Ammon's horn (tissue), 1 donor: ENCODE measurements at regions not wholly inside any gene's neighbourhood (a gene's known extent, or its start where the extent isn't known, plus 50 kb on each side); places are given as distances from the start of the nearest gene placed in this dataset.

Experiments used
- DNase-seq: peaks from one replicate; pipeline ENCODE4 v3.0.0-alpha.2; 2016; ENCODE audit warnings: low spot score

DNA sequence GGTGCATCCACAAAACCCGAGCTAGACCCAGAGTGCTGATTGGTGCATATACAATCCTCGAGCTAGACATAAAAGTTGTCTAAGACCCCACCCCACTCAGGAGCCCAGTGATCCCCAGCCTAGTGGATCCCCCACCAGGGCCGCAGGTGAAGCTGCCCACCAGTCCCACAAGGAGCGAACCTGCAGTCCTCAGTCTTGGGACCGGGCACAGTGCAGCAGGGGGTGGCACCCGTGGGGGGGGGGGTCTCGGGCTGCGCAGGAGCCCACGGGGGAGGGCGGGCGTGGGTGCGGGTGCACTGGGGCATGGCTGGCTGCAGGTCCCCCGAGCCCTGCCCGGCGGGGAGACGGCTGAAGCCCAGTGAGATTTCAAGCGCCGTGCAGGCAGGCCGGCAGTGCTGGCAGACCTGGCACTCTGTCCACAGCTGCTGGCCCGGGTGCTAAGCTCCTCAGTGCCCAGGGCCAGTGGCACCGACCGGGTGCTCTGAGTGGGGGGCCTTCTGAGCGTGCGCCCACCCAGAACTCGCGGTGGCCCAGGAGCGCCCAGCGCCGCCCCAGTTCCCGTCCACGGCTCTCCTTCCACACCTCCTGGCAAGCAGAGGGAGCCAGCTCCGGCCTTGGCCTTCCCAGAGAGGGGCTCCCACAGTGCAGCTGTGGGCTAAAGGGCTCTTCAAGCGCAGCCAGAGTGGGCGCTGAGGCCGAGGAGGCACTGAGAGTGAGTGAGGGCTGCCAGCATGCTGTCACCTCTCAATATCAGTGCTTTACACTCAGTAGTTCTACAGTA lies 989.1 kb downstream of the FAM181B start:
- no peak for DNase-seq

DNA sequence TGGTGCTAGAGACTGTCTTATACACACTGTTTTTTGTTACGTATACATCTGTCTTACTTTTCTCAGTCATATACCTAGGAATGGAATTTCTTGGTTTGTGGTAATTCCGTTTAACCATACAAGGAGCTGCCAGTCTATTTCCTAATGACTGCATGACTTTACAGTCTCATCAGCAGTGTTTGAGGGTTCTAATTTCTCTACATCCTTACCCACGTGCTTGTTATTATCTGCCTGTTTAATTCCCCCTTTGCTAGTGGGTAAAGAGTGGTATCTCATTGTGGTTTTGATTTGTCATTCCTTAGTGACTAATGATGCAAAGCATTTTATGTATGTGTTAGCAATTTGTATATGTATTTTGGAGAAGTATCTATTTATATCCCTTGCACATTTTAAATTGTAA lies 1008.0 kb downstream of the FAM181B start:
- no peak for DNase-seq

DNA sequence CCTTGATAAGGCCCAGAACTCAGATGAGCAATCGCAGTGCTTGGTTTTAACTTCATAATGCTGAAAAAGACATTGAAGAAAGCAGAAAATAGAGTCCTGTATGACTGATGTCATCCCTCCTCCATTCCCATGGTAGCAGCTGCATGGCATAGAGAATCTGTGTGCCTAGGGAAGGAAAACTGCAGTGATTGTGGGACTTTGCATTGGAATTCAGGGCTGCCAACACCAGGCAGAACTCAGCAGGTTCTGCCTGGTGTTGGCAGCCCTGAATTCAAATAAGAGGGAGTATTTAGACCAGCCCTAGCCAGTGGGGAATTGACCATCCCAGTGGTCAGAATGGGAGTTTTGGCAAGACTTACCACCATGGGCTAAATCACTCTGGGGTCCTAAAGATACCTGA lies 1016.0 kb downstream of the FAM181B start:
- no peak for DNase-seq

DNA sequence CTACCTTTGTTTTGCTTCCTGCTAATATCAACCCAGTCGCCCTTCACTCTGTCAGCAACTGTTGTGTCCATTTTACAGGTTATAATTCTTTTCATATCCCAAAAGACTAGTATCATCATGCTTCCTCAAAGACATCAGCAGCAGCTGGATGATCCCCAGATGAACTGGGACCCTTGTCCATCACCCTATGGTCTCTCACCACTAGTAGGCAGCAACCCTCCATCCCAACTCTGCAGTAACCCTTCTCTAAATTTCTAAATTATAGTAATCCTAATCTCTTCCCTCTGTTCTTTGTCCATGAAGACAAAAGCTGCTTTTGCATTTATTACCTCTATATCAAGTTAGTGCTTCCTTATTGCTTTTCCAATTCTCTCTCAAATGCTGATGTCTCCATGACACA lies 1025.8 kb downstream of the FAM181B start:
- DNase-seq, result no peak

DNA sequence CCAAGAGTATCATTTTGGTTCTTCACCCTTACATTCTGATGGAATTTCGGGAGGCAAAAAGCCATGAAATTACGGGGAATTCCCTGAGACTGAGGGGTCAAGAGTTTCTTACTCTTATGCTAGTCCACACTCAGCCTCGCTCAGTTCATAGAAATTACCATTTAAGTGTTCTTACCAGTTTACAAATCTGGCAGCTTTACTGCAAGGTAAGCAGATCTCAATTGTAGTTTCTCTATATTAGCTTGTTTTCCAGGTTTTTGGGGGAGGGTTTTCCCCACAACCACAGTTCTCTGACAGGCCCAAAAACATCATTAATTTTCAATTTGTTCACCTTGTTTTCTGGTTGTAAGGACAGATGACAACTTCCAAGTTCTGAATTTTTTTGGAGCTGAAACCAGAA lies 1028.4 kb downstream of the FAM181B start:
- DNase-seq, result no peak

DNA sequence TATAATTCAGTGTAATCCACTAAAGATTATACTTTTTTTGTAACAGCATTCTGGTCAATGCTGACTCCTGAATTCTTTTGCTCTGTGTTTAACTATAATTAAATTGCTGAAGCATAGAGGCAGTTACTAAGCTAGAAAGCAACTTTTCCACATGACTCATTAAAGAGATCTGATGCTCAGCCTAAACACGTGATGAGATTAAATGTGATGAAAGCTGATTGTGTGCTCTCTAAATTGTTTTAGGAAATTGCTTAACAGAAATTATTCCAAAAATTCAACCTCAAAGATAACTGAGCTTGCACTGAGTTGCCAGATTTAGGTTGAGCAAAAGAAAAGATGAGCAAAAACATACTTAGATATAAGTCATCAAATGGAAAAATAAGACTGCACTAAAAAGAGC lies 1033.6 kb downstream of the FAM181B start:
- DNase-seq, result no peak

DNA sequence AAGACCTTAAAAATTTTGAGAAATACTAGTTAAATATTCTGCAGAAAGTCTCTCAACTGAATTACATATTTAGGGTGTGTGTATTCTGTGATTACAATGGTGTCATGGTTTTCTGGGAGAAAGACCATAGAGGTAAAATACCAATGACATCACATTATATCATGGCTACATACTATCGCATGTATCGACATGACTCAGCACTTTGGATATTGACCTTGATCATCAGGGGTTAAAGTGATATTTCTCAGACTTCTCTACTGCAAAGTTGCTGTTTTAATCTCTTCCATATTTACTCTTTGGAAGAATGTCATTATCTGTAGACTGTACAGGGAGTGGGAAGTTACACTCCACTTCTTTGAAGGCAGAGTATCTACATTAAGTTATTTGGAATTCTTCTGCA lies 1046.6 kb downstream of the FAM181B start:
- no peak for DNase-seq

DNA sequence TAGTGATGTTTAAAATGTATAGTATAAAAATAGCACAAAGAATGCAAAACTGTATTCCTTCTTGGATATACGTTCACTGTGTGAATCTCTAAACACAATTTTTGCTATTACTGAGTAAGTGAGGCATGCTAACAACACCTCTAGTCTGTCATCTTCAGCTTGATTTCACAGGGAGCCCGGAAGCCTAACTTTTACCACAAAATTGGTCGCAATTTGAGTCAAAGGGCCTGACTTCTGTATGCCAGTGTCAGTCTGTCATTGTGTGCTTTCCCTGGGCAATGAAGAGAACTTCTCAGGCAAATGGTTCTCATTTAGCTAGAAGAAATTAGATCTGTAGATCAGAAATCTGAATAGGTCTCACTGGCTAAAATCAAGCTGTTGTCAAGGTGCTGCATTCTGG lies 1059.5 kb downstream of the FAM181B start:
- DNase-seq, result no peak

DNA sequence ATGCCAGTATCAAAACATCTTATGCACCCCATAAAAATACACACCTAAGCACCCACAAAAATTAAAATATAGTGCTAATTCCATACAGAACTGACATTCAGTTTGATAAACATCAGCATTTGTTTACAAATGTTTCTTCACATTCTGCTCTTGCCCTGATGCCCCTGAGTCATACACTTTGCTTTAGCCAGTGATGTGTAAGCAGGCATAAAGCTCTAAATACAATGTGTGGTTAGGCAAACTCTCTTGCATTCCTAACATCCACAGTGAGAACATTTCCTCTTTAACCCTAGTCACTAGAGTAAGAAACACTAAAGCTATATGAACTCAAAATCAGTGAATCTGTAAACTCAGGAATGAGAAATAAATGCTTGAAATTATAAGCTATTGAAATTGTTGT lies 1060.7 kb downstream of the FAM181B start:
- DNase-seq, result no peak

DNA sequence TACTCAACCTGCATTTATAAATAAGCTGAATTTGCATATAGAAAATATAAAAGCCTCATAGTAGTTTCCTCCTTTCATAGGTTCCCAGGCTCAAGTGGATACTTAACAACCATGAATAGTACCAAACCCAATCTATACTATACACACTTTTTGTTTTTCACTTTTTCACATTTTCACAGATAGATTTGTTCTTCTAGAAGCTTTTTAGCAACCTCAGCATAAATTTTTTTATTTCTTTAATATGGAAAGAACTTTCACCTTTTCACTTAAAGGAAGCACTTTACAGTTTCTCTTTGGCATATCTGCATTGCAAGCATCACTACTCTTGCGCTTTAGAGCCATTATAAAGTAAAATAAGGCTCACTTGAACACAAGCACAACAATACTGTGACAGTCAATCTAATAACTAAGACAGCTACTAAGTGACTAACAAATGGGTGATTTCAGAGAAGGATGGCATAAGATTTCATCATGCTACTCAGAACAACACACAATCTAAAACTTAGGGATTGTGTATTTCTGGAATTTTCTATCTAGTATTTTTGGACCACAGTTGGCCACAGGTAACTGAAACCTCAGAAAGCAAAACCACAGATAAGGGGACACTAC lies 1063.6 kb downstream of the FAM181B start:
- DNase-seq, result no peak

DNA sequence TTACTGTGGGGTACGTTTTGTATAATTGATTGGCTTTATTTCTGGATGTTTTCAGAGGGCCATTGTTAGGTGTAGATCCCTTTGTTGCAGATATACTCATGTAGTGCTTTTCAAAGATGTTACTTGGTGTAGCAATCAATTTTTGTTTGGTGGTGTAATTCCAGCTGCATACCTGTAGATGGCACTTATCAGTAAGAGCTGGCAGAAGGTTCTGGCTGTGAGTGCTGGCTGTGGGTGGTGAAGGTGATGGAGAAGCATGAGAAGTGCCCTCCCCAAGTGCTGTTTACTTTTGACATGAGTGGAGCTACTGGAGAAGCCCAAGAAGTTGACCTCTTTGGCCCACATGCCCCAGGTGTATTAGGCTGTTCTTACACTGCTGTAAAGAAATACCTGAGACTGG lies 1074.9 kb downstream of the FAM181B start:
- no peak for DNase-seq

DNA sequence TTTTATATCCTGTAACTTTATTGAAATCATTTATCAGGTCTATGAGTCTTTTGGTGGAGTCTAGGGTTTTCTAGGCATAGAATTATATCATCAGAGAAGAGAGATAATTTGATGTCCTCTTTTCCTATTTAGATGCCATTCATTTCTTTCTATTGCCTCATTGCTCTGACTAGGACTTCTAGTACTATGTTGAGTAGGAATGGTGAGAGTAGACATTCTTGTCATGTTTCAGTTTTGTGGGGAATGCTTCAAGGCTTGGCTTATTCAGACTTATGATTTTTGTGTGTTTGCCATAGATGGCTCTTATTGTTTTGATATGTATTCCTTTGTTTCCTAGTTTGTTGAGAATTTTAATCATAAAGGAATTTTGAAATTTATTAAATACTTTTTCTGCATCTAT lies 1078.3 kb downstream of the FAM181B start:
- DNase-seq, result no peak

DNA sequence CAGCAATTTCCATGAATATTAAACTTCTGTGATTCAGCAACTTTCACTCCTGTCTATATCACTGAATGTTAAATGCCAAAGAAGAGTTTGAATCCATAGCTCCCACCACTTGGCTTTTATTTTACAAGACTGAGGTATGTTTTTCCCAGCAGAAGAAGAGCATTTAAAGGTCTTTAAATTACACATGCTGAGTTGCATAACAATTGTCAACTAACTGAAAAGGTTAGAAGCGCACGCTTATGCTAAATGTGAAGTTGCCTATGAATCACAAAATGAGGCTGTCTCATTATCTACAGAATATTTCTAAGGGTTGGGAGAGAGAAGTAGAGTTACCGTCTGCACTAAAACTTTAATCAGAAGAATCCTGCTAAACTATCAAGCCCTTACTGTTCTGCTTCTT lies 1086.3 kb downstream of the FAM181B start:
- no peak for DNase-seq

DNA sequence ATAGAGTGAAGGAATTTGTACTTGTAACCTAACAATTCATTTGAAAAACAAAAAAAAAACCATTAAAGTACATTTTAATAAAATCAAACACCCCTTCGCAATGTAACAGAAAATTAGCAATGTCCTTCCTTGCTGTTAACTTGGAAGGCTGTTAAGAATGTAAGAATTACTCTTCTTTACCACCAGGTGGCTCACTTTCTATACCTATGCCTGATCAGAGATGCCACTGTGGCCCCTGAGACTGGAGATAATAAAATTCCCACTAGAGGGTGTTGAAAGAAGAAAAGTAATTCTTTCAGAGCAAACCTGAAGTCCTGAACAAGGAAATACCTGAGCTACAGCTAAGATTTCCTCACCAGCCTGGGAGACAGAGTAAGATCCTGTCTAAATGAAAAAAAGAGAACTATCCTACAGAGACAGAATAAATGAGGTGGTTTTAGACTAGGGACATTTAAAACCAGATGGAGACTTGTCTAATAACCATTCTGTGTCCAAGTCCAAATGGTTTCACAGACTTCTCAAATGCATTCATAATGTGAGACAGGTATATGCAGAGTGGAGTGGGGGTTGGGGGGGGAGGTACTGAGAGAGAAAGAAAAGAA lies 1089.3 kb downstream of the FAM181B start:
- DNase-seq, result peak; percentile 70

DNA sequence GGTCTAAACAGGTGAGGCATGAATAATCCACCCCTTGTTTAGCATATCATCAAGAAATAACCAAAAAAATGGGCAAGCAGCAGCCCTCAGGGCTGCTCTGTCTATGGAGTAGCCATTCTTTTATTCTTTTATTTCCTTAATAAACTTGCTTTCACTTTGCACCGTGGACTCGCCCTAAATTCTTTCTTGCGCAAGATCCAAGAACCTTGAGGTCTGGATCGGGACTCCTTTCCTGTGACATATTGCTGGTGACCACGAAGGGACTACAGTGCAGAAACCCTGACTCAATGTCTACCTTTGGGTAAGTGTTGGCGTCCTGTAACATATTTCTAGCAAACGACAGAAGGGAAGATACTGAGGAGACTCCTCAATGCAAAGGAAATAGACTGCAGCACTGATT lies 1099.2 kb downstream of the FAM181B start:
- DNase-seq, result no peak

DNA sequence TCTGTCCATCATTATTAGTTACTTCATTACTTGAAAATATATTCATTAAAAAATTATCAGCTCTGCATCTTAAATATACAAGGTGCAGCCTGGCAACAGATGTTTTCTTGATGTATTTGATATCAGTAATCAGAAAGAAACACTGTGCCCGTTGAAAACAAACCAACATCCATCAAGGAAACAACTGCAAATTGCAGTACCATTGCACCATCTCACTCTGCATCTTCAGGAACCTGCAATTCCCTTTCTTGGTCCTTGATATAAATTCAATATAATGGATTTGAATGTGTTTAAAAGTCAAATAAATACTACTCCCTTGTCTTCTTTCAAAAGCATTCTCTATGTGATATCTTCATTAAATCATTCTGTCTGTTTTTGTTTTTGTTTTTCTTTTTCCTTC lies 1131.2 kb downstream of the FAM181B start:
- DNase-seq, result no peak

DNA sequence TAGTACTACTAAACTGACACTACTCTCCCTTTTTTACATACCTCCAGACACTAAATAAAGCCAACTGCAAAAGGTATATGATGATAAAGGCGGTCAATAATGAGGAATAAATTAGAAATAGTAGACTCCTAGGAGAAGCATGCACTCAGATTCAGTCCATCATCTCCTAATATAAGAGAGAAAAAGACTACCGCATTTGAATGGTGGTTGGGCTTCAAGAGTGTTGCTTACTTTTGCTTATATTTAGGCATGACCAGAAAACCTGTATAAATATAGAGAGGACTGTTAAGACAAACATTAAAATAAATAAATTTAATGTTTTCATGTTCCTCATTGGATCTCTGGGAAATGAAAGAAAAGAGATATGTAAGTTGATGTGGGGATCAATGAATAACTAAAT lies 1137.0 kb downstream of the FAM181B start:
- no peak for DNase-seq

DNA sequence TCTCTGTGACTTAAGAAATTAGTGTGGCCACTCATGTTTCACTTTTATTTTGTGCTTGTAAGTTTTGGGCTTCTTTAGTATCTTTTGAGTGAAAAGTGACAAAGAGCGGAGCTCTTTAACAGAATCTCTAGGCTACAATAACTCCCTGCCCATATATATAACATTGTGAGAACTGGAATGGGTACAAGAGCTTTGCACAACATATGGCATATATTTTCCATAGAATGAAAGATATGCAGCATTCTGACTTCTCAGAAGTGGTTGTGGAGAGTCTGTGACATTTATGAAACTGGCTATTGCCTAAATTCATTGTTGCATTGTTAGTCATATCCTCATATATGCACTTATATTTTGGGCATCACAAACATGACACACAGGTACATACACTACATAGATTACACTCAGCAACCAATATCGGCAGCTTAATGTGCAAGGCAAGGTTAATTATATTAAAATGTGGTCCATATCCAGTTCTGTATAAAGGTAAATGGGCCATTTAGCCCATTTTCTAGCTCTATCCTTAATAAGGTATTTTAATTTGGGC lies 1148.2 kb downstream of the FAM181B start:
- DNase-seq, result no peak

DNA sequence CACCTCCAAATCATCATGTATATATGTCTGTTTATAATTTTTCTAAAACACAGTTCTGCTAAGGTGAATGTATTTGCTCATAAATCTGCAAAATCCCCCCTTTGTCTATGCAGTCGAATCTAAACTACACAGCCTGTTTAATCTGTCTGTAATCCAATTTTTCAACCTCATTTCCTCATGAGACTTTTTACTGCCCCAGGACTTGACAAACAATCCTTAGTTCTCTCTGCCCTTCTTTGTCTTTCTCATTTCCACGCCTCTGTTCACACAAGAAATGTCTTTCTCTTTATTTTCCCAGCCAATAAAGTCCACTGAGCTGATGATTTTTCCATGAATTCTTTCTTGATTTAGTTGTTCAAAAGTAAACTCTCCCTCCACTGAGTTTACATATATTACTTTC lies 1154.3 kb downstream of the FAM181B start:
- DNase-seq, result no peak

DNA sequence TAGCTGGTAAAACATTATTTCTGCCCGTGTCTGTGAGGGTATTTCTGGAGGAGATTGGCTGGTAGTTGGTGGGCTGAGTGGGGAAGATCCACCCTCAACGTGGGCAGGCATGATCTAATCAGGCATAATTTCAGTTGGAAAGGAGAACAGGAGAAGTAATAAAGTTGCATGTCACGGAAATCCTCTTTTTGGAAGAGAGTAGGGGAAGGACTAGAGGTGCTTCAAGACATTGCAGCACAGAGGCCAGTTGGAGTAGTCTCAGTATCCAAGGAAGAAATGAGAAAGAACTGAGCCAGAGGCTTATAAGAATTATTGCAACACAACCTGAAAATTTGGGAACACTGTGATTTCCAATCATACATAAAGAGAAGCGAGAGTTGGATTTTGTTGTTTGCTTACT lies 1155.1 kb downstream of the FAM181B start:
- DNase-seq, result no peak

DNA sequence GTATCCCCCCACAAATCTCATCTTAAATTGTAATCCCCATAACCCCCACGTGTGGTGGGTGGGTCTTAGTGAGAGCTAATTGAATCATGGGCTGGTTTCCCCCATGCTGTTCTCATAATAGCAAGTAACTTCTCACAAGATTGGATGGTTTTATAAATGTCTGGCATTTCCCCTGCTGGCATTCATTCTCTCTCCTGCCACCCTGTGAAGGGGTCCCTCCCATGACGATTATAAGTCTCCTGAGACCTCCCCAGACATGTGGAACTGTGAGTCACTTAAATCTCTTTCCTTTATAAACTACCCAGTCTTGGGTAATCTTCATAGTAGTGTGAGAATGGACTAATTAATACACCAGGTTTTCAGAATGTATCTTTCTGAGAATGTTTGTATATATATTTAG lies 1159.4 kb downstream of the FAM181B start:
- DNase-seq, result no peak

DNA sequence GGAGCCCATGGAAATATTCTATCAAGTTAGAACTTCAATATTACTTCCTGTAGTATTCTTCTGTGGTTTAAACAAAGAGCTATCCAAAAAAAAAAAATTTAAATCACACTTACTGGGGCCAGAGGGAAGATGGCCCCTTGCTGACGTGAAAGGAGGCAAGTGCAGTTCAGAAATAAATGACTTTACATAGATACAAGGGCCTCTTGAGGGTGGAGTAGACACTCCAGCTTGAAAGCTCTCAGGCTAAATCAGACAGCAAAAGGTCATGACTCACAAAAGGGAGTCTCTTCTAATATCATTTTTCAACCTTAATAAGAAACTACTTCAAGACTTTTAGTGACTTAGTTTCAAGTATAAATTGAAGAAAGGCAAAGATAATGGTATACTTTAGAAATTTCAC lies 1160.3 kb downstream of the FAM181B start:
- no peak for DNase-seq

DNA sequence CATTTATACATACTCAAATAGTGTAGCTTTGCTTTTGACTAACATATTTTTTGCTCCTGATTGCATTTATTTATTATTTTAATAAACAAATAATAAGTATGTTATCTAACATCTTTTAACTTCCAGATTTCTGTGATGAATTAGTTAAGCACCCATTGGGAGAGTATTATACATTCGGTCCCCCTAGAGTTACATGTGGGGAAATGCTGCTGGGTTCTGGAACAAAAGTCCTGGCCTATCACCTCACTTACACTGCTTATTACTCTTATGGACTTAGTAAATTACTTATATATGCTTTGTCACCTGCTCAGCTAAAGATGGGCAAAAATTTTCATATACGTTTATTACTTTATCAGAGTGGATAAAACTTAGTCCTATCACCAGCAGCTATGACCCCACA lies 1163.0 kb downstream of the FAM181B start:
- DNase-seq, result no peak
